Astrocyte (in vitro differentiated cells and primary cell): ENCODE measurements at regions not wholly inside any gene's neighbourhood (a gene's known extent, or its start where the extent isn't known, plus 50 kb on each side); places are given as distances from the start of the nearest gene placed in this dataset.

ENCODE experiments used
- DNase-seq: peaks from one replicate; pipeline ENCODE4 v3.0.0-alpha.2; 2010; ENCODE audit warnings: low read depth
- FAIRE-seq: peaks from 2 replicates; lab custom pipeline; 2011; peaks lifted over from hg19 to GRCh38; lab: Jason Lieb, UNC
- H2AFZ ChIP-seq: 2 replicates; pipeline ENCODE4 v1.6.0; 2012; ENCODE audit warnings: low read depth, low read length, inconsistent platforms
- H3K27ac ChIP-seq: 2 replicates; pipeline ENCODE4 v1.5.1; 2011; ENCODE audit warnings: low read depth, low read length, inconsistent platforms
- H3K27me3 ChIP-seq: 2 replicates; pipeline ENCODE4 v1.6.0; 2011; ENCODE audit warnings: low read length, inconsistent platforms; ENCODE audit not compliant: insufficient read depth
- H3K36me3 ChIP-seq: 2 replicates; pipeline ENCODE4 v1.5.1; 2011; ENCODE audit warnings: low read length, inconsistent platforms; ENCODE audit not compliant: insufficient read depth
- H3K4me1 ChIP-seq: 2 replicates; pipeline ENCODE4 v1.5.1; 2011; ENCODE audit warnings: low read length, inconsistent platforms; ENCODE audit not compliant: insufficient read depth
- H3K4me2 ChIP-seq: 2 replicates; pipeline ENCODE4 v1.6.0; 2012; ENCODE audit warnings: low read length, inconsistent platforms
- H3K4me3 ChIP-seq: 2 replicates; pipeline ENCODE4 v1.5.1; 2011; ENCODE audit warnings: low read depth, mild to moderate bottlenecking, low read length, inconsistent platforms; ENCODE audit not compliant: insufficient read depth
- H3K79me2 ChIP-seq: 2 replicates; pipeline ENCODE4 v1.6.0; 2012; ENCODE audit warnings: mild to moderate bottlenecking, low read length, inconsistent platforms; ENCODE audit not compliant: insufficient read depth
- H3K9ac ChIP-seq: 2 replicates; pipeline ENCODE4 v1.6.0; 2012; ENCODE audit warnings: mild to moderate bottlenecking, low read length, inconsistent platforms
- H3K9me3 ChIP-seq: 2 replicates; pipeline ENCODE4 v1.5.1; 2012; ENCODE audit warnings: low read depth, mild to moderate bottlenecking, low read length, inconsistent platforms; ENCODE audit not compliant: insufficient read depth
- H4K20me1 ChIP-seq: 2 replicates; pipeline ENCODE4 v1.6.0; 2012; ENCODE audit warnings: low read length, inconsistent platforms; ENCODE audit not compliant: insufficient read depth
- H3K27ac Mint-ChIP-seq: one replicate; pipeline ENCODE4 v1.8.0; 2021; ENCODE audit warnings: mild to moderate bottlenecking, mixed read lengths; ENCODE audit not compliant: unreplicated experiment
- H3K27me3 Mint-ChIP-seq: one replicate; pipeline ENCODE4 v1.8.0; 2021; ENCODE audit warnings: low read depth, mixed read lengths; ENCODE audit not compliant: unreplicated experiment
- H3K36me3 Mint-ChIP-seq: one replicate; pipeline ENCODE4 v1.8.0; 2021; ENCODE audit warnings: low read depth, mixed read lengths; ENCODE audit not compliant: unreplicated experiment
- H3K4me1 Mint-ChIP-seq: one replicate; pipeline ENCODE4 v1.8.0; 2021; ENCODE audit warnings: low read depth, mixed read lengths; ENCODE audit not compliant: unreplicated experiment
- H3K4me3 Mint-ChIP-seq: one replicate; pipeline ENCODE4 v1.8.0; 2021; ENCODE audit warnings: mild to moderate bottlenecking, moderate library complexity, mixed read lengths; ENCODE audit not compliant: unreplicated experiment
- H3K9me3 Mint-ChIP-seq: one replicate; pipeline ENCODE4 v1.8.0; 2021; ENCODE audit warnings: mild to moderate bottlenecking, mixed read lengths; ENCODE audit not compliant: unreplicated experiment
- CTCF ChIP-seq: IDR thresholded peaks from 2 replicates; pipeline ENCODE4 v1.5.1; 2011; ENCODE audit warnings: low read depth, mild to moderate bottlenecking, inconsistent platforms, low read length, moderate library complexity; ENCODE audit not compliant: insufficient read depth
- EZH2 ChIP-seq: IDR thresholded peaks from 2 replicates; pipeline ENCODE4 v1.6.1; 2012; ENCODE audit warnings: mild to moderate bottlenecking, low read length, inconsistent platforms; ENCODE audit not compliant: insufficient read depth

- Mint-ChIP-seq H3K4me3 (no peak overlapping the region), H3K27me3 (peaks cover 8% of the 10 kb centered on the region), H3K4me1 (peaks cover 6% of the 10 kb centered on the region), H3K9me3 (no peaks in the 10 kb centered on the region), H3K36me3 (no peaks in the 10 kb centered on the region), H3K27ac (no peak overlapping the region)
- DNase-seq, result no peak
- no peaks in the 10 kb centered on the region for H4K20me1 ChIP-seq
- no peak for FAIRE-seq
- no peaks in the 10 kb centered on the region for H3K4me1 ChIP-seq
- no peaks in the 10 kb centered on the region for H3K27me3 ChIP-seq
- H3K36me3 ChIP-seq, result no peaks in the 10 kb centered on the region
- no peaks in the 10 kb centered on the region for H3K9me3 ChIP-seq
- no peak overlapping the region for H3K9ac ChIP-seq
- no peak overlapping the region for H3K27ac ChIP-seq
- no peaks in the 10 kb centered on the region for H3K79me2 ChIP-seq
- H3K4me2 ChIP-seq, result no peak overlapping the region
- TF ChIP-seq CTCF, result no peak
- TF ChIP-seq EZH2, result no peak
- H3K4me3 ChIP-seq, result no peak overlapping the region
- H2AFZ ChIP-seq, result no peak overlapping the region
Measured at GRCh38 chr2:16181062-16181740, 240.9 kb downstream of the MYCN start.

- Histone ChIP-seq H3K79me2 (no peaks in the 10 kb centered on the region), H3K9ac (no peak overlapping the region), H3K9me3 (no peaks in the 10 kb centered on the region), H4K20me1 (no peaks in the 10 kb centered on the region), H3K4me2 (no peak overlapping the region), H3K4me1 (no peaks in the 10 kb centered on the region), H3K36me3 (no peaks in the 10 kb centered on the region), H2AFZ (no peak overlapping the region), H3K27me3 (no peaks in the 10 kb centered on the region), H3K27ac (no peak overlapping the region), H3K4me3 (no peak overlapping the region)
- Mint-ChIP-seq H3K4me3 (no peak overlapping the region), H3K4me1 (peaks cover 6% of the 10 kb centered on the region), H3K36me3 (no peaks in the 10 kb centered on the region), H3K27me3 (peaks cover 8% of the 10 kb centered on the region), H3K27ac (no peak overlapping the region), H3K9me3 (no peaks in the 10 kb centered on the region)
- DNase-seq (no peak), FAIRE-seq (no peak)
- no peak for TF ChIP-seq EZH2
- no peak for TF ChIP-seq CTCF
Measured at GRCh38 chr2:16180631-16181030, 240.3 kb downstream of the MYCN start.

GRCh38 chr2:16179701-16180416, 239.5 kb downstream of the MYCN start:
- Histone ChIP-seq H3K4me2 (no peak overlapping the region), H3K4me3 (no peak overlapping the region), H3K36me3 (no peaks in the 10 kb centered on the region), H3K79me2 (no peaks in the 10 kb centered on the region), H3K27ac (no peak overlapping the region), H3K27me3 (no peaks in the 10 kb centered on the region), H3K4me1 (no peaks in the 10 kb centered on the region), H4K20me1 (no peaks in the 10 kb centered on the region), H2AFZ (no peak overlapping the region), H3K9ac (no peak overlapping the region), H3K9me3 (no peaks in the 10 kb centered on the region)
- FAIRE-seq (no peak), DNase-seq (no peak)
- TF ChIP-seq EZH2 (no peak), CTCF (no peak)
- Mint-ChIP-seq H3K4me3 (no peak overlapping the region), H3K4me1 (peaks cover 6% of the 10 kb centered on the region), H3K9me3 (no peaks in the 10 kb centered on the region), H3K27me3 (peaks cover 8% of the 10 kb centered on the region), H3K36me3 (no peaks in the 10 kb centered on the region), H3K27ac (no peak overlapping the region)
